Globus pallidus (tissue), 1 donor: ENCODE measurements at regions not wholly inside any gene's neighbourhood (a gene's known extent, or its start where the extent isn't known, plus 50 kb on each side); places are given as distances from the start of the nearest gene placed in this dataset.
A peak's percentile ranks its signal among the peaks of the same experiment; 100 is the strongest.
"Not testable (repeated sequence)": the region's sequence is repeated elsewhere in the genome, so short reads cannot be mapped to it uniquely, and the experiment has no call there.

Experiments
- DNase-seq: peaks from one replicate; pipeline ENCODE4 v3.0.0-alpha.2; 2015; ENCODE audit warnings: low spot score

DNA sequence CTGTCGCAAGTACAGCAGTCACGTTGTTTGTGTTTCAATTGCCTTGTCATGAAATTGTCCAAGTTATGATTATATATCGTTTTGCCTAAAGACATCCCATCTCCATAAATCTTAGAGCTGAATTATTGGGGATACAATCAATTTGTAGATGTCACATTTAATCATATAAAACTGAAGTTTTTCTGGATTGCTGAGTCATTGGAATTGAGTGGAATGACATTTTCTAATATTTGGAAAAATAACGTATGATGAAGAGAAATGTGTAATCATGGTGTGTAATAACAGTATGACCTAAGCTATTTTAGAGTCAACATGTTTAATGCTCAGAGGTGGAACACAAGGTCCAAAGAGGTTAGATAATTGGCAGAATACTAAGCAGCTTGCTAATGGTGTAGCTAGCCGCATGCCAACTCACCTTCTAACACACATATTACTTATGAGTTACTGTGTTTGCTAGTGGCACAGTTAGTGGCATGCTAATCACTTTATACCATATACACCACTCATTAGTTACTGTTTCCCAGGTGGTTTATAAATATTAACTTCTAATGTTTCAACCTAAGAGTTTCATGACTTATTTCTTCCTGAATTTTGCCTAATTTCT, 473.1 kb upstream of the GRAMD2B start:
- no peak for DNase-seq

GRCh38 chr5:125961150-125961549, 462.1 kb upstream of the GRAMD2B start:
- no peak for DNase-seq

DNA sequence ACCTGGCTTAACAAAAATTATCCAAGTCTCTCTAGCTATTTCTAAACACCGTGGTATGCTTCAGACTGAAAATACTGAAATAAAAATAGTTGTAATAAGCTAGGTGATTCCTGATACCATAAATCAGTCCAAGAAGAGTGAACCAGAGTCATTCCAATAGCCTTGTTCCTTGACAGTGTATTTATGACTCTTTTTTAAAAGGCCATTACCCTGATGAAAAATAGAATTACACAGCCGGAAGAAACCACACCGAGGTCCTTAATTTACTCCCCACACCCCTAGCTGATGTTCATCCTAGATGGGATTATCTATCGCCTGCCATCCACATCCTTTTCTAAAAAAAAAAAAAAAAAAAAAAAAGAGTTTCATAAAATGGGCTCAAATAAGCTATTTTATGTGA, 457.6 kb upstream of the GRAMD2B start:
- DNase-seq = no peak

DNA sequence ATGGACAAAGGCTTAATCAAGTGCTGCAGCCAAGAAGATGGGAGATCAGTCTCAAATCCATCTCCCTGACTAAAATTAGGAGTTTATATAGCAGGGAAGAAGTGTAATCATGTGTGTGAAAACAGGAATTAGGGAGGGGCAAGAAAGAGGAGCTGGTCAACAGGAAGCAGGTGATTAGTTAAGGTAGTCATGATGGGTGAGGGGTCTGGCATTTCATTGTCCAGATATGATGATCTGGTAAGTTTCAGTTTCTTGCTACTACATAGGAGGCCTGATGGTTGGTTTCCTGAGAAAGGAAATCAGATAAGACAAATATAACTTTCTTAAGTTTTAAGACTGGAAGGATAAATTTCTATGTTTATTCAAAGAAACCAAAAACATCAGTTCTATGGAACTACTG, 455.6 kb upstream of the GRAMD2B start:
- DNase-seq = no peak

- no peak for DNase-seq
Measured at GRCh38 chr5:125969011-125969813, 454.0 kb upstream of the GRAMD2B start.

DNA sequence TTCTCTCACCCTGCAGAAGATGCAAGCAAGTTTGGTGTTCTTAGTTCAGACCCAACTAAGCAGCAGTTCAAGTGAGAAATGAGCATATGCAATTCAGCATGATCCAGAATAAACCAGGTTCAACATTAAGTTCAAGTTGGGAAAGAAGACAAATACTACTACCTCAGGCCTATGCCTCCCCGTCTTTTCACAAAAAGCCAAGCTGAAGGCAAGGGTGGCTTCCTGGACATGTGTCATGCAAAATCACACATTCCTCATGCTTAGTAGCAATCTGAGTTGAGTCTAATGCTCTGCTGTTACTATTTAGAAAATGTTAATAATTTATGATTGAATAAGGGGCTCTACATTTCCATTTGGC, 453.4 kb upstream of the GRAMD2B start:
- no peak for DNase-seq

- no peak for DNase-seq
Measured at GRCh38 chr5:125970631-125971307, 452.4 kb upstream of the GRAMD2B start.

DNA sequence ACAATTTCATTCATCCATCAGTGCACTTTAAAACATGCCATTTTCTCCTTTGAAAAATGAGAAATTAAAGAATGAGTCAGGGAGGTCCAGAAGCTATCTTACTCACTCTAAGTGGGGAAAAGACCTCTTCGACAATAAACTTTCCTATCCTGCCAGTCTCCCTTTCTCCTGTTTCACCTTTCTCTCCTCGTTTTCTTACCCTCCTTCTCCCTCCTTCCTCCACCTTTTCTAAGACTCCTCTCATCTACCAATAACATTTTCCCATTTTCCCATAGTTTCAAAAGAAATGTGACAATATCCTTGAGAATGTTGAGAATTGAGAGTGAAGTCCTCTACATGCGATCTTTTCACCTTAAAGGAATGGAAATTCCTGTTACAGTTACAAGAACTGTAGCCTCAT, 450.5 kb upstream of the GRAMD2B start:
- DNase-seq = no peak

DNA sequence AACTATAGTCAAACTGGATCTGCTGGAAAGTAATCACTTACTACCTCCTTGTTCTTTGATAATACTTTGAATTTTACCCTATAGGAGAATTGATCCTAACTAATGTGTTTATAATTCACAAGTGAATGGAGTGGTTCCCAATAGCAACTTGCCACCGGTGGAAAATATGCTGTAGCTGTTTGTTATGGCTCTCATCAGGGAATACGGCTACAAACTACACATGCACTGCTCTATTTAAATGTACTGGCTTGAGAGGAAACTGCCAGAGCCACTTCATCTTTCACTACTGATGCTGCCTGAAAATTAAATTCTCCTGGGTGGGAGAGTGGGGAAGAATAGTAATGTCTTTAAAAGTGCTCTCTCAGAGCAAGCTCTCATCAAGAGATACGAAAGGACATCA, 448.5 kb upstream of the GRAMD2B start:
- no peak for DNase-seq

DNA sequence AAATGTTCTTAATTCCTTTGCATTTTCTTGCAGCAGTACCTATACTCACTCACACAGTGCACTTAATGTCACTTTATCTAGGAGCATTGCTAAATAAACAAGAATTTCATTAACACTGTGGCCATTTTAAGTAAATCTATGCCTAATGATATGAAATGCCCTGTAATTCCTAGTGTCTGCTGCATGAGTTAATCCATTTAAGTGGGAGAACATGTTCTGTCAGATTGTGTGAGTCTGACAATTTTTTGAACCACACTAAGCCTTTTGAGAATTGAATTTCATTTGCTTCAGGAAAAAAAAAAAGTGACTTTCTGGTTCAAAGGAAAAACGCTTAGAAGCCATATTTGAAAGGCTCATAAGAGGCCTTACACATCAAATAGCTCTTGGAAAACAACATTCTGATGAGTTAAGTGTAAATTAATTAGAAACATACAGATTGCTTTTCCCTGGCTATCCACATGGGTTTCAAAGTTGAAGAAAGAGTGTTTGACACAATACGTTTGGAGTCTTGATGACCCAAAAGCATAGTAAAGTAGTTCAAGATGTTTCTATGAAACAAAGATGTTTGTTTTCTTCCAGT, 446.7 kb upstream of the GRAMD2B start:
- DNase-seq = no peak

- no peak for DNase-seq
Measured at GRCh38 chr5:125978015-125978414, 445.2 kb upstream of the GRAMD2B start.

DNA sequence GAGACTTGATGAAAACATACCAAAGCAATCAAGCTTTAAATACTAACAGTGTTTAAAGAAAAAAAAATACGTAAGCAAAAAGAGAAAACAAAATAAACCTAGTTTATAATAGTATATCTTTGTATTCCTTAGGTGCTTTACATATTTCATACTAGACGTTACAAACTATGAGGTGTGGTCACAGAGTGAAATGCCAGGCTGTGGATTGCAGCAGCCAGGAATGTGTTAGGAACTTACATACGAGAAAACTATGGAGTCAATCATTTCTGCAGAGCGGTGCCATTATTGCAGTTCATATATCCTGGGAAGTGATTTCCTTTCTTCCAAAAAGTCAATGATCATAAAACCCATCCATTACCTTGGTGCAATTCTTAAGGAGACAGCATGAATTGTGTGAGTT, 443.6 kb upstream of the GRAMD2B start:
- no peak for DNase-seq

DNA sequence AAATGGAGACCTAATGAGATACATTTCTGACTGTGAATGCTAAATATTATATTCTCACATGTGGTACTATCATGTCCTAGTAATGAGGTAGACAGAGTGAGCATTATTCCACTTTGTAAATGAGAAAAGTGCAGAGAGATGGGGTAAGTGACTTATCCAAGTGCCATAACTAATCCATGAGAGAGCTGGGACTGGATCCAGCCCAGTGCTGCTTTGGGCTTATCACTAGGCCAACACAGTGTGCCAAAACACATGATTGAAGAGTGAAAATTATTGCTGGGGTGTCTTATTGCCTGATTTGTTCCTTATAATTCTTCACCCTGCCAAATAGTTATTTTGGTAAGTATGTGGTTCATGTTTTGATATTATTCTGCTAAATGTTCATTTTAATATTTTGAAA, 442.2 kb upstream of the GRAMD2B start:
- no peak for DNase-seq

- DNase-seq = no peak
Measured at GRCh38 chr5:125987677-125988255, 435.4 kb upstream of the GRAMD2B start.

DNA sequence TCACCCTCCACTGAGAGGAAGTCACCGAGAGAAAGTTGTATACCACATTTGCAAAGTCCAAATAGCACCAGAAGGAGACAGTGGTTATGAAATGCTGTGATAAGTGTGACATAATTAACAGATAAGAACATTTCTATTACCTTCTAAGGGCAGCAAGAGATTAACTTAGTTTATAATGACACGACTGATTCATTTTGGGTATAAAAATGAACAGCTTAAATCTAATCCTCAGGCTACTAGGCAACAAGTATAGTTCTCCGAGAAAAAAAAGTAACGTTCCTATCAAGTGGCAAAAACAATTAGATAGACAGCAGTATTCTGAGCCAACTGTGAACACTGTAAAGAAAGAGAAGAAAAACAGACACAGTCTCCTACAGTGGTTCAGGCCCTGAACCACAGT, 431.2 kb upstream of the GRAMD2B start:
- no peak for DNase-seq

DNA sequence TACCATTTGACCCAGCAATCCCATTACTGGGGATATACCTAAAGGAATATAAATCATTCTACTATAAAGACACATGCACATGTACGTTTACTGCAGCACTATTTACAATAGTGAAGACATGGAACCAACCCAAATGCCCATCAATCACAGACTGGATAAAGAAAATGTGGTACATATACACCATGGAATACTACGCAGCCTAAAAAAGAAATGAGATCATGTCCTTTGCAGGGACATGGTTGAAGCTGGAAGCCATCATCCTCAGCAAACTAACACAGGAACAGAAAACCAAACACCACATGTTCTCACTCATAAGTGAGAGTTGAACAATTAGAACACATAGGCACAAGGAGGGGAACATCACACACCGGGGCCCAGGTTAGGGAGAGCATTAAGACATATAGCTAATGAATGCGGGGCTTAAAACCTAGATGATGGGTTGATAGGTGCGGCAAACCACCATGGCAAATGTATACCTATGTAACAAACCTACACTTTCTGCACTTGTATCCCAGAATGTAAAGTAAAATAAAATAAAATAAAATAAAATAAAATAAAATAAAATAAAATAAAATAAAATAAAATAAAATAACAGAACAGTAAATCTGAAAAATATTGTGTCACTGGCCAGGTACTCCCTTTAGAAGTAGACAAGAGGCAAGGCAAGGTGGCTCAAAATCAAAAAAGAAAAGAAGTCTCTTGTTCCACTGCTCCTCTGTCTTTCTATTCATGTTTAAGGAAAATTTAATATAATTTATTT, 423.8 kb upstream of the GRAMD2B start:
- DNase-seq = not testable (repeated sequence)

- DNase-seq = no peak
Measured at GRCh38 chr5:126000507-126000906, 422.7 kb upstream of the GRAMD2B start.

GRCh38 chr5:126002222-126002897, 420.8 kb upstream of the GRAMD2B start:
- DNase-seq = peak; percentile 74

DNA sequence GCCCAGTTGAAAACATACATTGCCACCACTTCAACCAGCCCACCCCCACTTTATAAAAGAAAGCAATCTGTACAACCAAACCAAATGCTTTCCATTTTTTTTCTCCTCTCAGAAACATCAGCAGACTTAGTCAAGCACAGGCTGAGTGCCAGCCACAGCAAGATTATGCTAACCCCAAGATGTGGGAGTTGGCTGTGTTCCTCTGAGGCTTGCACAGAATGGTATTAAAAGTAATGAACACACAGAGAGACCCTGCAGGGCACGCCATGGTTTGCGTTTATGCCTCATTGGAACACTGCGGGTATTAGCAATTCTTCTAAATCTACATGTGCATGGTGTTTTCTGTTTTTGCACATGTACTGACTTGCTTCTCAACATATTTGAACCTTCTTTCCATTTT, 419.9 kb upstream of the GRAMD2B start:
- peak; percentile 33 for DNase-seq

DNA sequence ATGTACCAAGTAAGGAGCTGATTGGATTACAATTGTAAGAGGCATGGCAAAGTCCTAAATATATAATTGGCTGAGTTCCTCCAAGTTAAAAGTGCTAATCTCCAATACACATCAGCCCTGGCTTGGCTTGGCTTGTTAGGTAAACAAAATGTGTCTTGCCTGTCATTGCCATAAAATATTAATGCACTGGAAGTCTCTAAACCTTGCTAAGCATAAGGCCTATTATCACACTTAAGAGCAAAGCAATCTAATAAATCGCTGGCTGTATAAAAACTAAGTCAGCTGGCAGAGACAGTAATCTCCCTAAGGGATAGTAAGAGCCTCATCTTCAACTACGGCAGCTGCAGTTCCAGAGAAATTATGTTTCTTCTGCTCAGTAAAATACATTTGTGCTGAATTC, 418.6 kb upstream of the GRAMD2B start:
- no peak for DNase-seq

- no peak for DNase-seq
Measured at GRCh38 chr5:126007841-126008240, 415.4 kb upstream of the GRAMD2B start.
